Breast epithelium (tissue), 4 donors: ENCODE measurements at regions not wholly inside any gene's neighbourhood (a gene's known extent, or its start where the extent isn't known, plus 50 kb on each side); places are given as distances from the start of the nearest gene placed in this dataset.

Experiments
- DNase-seq, 2 donors: peaks; one replicate each; pipeline ENCODE4 v3.0.0-alpha.2; 2019; ENCODE audit warnings: low spot score in 2 of 2
- H3K27ac ChIP-seq, 2 donors: fragments of 200-600 bp; sonication (generic) in 1 of 2; one replicate each; pipeline ENCODE4 v1.5.1; 2016 to 2019; ENCODE audit warnings: mild to moderate bottlenecking in 1 of 2
- H3K27me3 ChIP-seq, 2 donors: fragments of 200-600 bp; sonication (generic) in 1 of 2; one replicate each; pipeline versions ENCODE4 v1.5.1 to v1.6.0; 2017 to 2019; ENCODE audit warnings: control low read depth in 1 of 2, mild to moderate bottlenecking in 1 of 2
- H3K36me3 ChIP-seq: fragments of 200-600 bp; one replicate; pipeline ENCODE4 v1.5.1; 2019
- H3K4me1 ChIP-seq, 2 donors: fragments of 200-600 bp; sonication (generic); one replicate each; pipeline ENCODE4 v1.5.1; 2016 to 2019; ENCODE audit warnings: control low read depth in 1 of 2
- H3K4me3 ChIP-seq, 3 donors: fragments of 200-600 bp; sonication (generic); 1 replicate in 2 of 3; 2 replicates in 1 of 3; pipeline ENCODE4 v1.5.1; 2016 to 2019; ENCODE audit warnings: mild to moderate bottlenecking in 3 of 3, moderate library complexity in 2 of 3
- H3K9me3 ChIP-seq, 2 donors: fragments of 200-600 bp; sonication (generic) in 1 of 2; one replicate each; pipeline ENCODE4 v1.5.1; 2016 to 2019; ENCODE audit warnings: control low read depth in 1 of 2
- CTCF ChIP-seq, 3 donors: fragments of 450-650 bp; IDR thresholded peaks; one replicate each; pipeline ENCODE4 v1.5.1; 2016 to 2017; ENCODE audit warnings: antibody characterized with exemption in 3 of 3, mild to moderate bottlenecking in 3 of 3, moderate library complexity in 3 of 3
- POLR2A ChIP-seq: fragments of 450-650 bp; IDR thresholded peaks from one replicate; pipeline ENCODE4 v1.6.1; 2016; ENCODE audit warnings: antibody characterized with exemption, mild to moderate bottlenecking, moderate library complexity
- POLR2AphosphoS5 ChIP-seq, 3 donors: sonication (generic); formaldehyde crosslinking; IDR thresholded peaks; one replicate each; pipeline ENCODE4 v1.6.1; 2017; ENCODE audit warnings: antibody characterized with exemption in 3 of 3
- intact Hi-C: fragments of 100-400 bp; cut with DNase I; formaldehyde crosslinking; loops from one replicate; pipeline ENCODE4 v1.15.1; 2023; ENCODE audit warnings: low total_unique reads

GRCh38 chr3:115520241-115520640 lies 103.1 kb upstream of the GAP43 start:
- no peak for DNase-seq
- Histone ChIP-seq H3K4me3 (no peak overlapping the region), H3K27me3 (no peaks in the 10 kb centered on the region), H3K27ac (no peak overlapping the region), H3K9me3 (no peaks in the 10 kb centered on the region), H3K4me1 (no peaks in the 10 kb centered on the region), H3K36me3 (no peaks in the 10 kb centered on the region)
- TF ChIP-seq POLR2A = no peak
- TF ChIP-seq POLR2AphosphoS5 (IDR thresholded peaks at IDR 0.05) = no peak
- no peak for TF ChIP-seq CTCF (IDR thresholded peaks at IDR 0.05)
- intact Hi-C loops = no loop called here

- Histone ChIP-seq H3K4me3 (no peak overlapping the region), H3K27me3 (no peaks in the 10 kb centered on the region), H3K27ac (no peak overlapping the region), H3K4me1 (no peaks in the 10 kb centered on the region), H3K36me3 (no peaks in the 10 kb centered on the region), H3K9me3 (no peaks in the 10 kb centered on the region)
- DNase-seq = no peak
- TF ChIP-seq POLR2AphosphoS5 (IDR thresholded peaks at IDR 0.05) (no peak), CTCF (IDR thresholded peaks at IDR 0.05) (no peak), POLR2A (no peak)
- intact Hi-C loops = no loop called here
Observed at GRCh38 chr3:115520651-115521245, 102.6 kb upstream of the GAP43 start.

GRCh38 chr3:115523458-115523857 lies 99.9 kb upstream of the GAP43 start:
- Histone ChIP-seq H3K4me1 (no peaks in the 10 kb centered on the region), H3K36me3 (no peaks in the 10 kb centered on the region), H3K4me3 (no peak overlapping the region), H3K27me3 (no peaks in the 10 kb centered on the region), H3K9me3 (no peaks in the 10 kb centered on the region), H3K27ac (no peak overlapping the region)
- no peak for DNase-seq
- TF ChIP-seq POLR2AphosphoS5 (IDR thresholded peaks at IDR 0.05) = no peak
- TF ChIP-seq CTCF (IDR thresholded peaks at IDR 0.05) = no peak
- TF ChIP-seq POLR2A = no peak
- intact Hi-C loops = no loop called here

GRCh38 chr3:115524549-115524948 lies 98.8 kb upstream of the GAP43 start:
- H3K4me1 ChIP-seq = no peaks in the 10 kb centered on the region
- H3K27ac ChIP-seq = no peak overlapping the region
- no peak overlapping the region for H3K4me3 ChIP-seq
- H3K36me3 ChIP-seq = no peaks in the 10 kb centered on the region
- no peak for DNase-seq
- no peaks in the 10 kb centered on the region for H3K9me3 ChIP-seq
- TF ChIP-seq CTCF (IDR thresholded peaks at IDR 0.05) (no peak), POLR2AphosphoS5 (IDR thresholded peaks at IDR 0.05) (no peak), POLR2A (no peak)
- intact Hi-C loops = no loop called here
- no peaks in the 10 kb centered on the region for H3K27me3 ChIP-seq

- H3K9me3 ChIP-seq = no peaks in the 10 kb centered on the region
- no peak for DNase-seq
- H3K4me1 ChIP-seq = no peaks in the 10 kb centered on the region
- no peak overlapping the region for H3K27ac ChIP-seq
- intact Hi-C loops = no loop called here
- H3K4me3 ChIP-seq = no peak overlapping the region
- no peak for TF ChIP-seq POLR2AphosphoS5 (IDR thresholded peaks at IDR 0.05)
- TF ChIP-seq CTCF (IDR thresholded peaks at IDR 0.05) = no peak
- no peak for TF ChIP-seq POLR2A
- no peaks in the 10 kb centered on the region for H3K36me3 ChIP-seq
- no peaks in the 10 kb centered on the region for H3K27me3 ChIP-seq
Observed at GRCh38 chr3:115525731-115526130, 97.6 kb upstream of the GAP43 start.
